ENCODE measurements at regions not wholly inside any gene's neighbourhood (a gene's known extent, or its start where the extent isn't known, plus 50 kb on each side); places are given as distances from the start of the nearest gene placed in this dataset.
"Not testable (repeated sequence)": the region's sequence is repeated elsewhere in the genome, so short reads cannot be mapped to it uniquely, and the experiment has no call there.

GRCh38 chr9:66267684-66268083, 530.7 kb downstream of the FOXD4L4 start:
- not testable (repeated sequence) for TF ChIP-seq CTCF (conservative IDR thresholded peaks at IDR 0.05; ENCODE audit: low read length); EZH2phosphoT487 (IDR thresholded peaks at IDR 0.05; ENCODE audit: borderline replicate concordance, low read depth, low read length)

Data from OCI-LY7 (cell line).